Neuronal stem cell (in vitro differentiated cells): ENCODE measurements at regions not wholly inside any gene's neighbourhood (a gene's known extent, or its start where the extent isn't known, plus 50 kb on each side); places are given as distances from the start of the nearest gene placed in this dataset.

Source experiments
- DNase-seq: peaks from one replicate; pipeline ENCODE4 v3.0.0-alpha.2; 2013; ENCODE audit warnings: low spot score
- H2AFZ ChIP-seq: one replicate; pipeline ENCODE4 v1.6.1; 2013; ENCODE audit warnings: mild to moderate bottlenecking, low read length, inconsistent platforms
- H2AK5ac ChIP-seq: 2 replicates; pipeline ENCODE4 v1.6.1; 2013; ENCODE audit warnings: low read depth, mild to moderate bottlenecking, inconsistent platforms, low read length, moderate library complexity, mixed read lengths
- H2BK120ac ChIP-seq: 2 replicates; pipeline ENCODE4 v1.6.1; 2013; ENCODE audit warnings: low read depth, mild to moderate bottlenecking, inconsistent platforms, low read length, moderate library complexity, mixed read lengths
- H2BK12ac ChIP-seq: one replicate; pipeline ENCODE4 v1.6.1; 2013; ENCODE audit warnings: low read length, inconsistent platforms
- H2BK15ac ChIP-seq: 2 replicates; pipeline ENCODE4 v1.6.1; 2013; ENCODE audit warnings: mild to moderate bottlenecking, low read length, inconsistent platforms, mixed read lengths
- H2BK5ac ChIP-seq: one replicate; pipeline ENCODE4 v1.6.1; 2013; ENCODE audit warnings: inconsistent platforms, mild to moderate bottlenecking, low read length, moderate library complexity
- H3K14ac ChIP-seq: one replicate; pipeline ENCODE4 v1.6.1; 2013; ENCODE audit warnings: low read length, inconsistent platforms
- H3K18ac ChIP-seq: 2 replicates; pipeline ENCODE4 v1.6.1; 2013; ENCODE audit warnings: low read length, inconsistent platforms
- H3K23ac ChIP-seq: 2 replicates; pipeline ENCODE4 v1.6.1; 2013; ENCODE audit warnings: low read depth, mild to moderate bottlenecking, mixed read lengths, low read length, inconsistent platforms; ENCODE audit not compliant: poor library complexity
- H3K27ac ChIP-seq: replicated peaks from 3 replicates; pipeline ENCODE4 v1.5.1; 2013; ENCODE audit warnings: low read length, inconsistent platforms
- H3K27me3 ChIP-seq, 3 experiments: 2 replicates each; pipeline ENCODE4 v1.6.1; 2013; ENCODE audit warnings: low read length in 3 of 3, mild to moderate bottlenecking in 2 of 3, inconsistent platforms in 1 of 3, low read depth in 1 of 3, mixed read lengths in 1 of 3, moderate library complexity in 1 of 3; ENCODE audit not compliant: control insufficient read depth in 3 of 3, insufficient read depth in 3 of 3
- H3K36me3 ChIP-seq, 2 donors: replicated peaks in 1 of 2; 2 replicates each; pipeline ENCODE4 v1.6.1; 2013; ENCODE audit warnings: low read length in 2 of 2; ENCODE audit not compliant: control insufficient read depth in 2 of 2, insufficient read depth in 2 of 2
- H3K4ac ChIP-seq: 2 replicates; pipeline ENCODE4 v1.6.1; 2013; ENCODE audit warnings: inconsistent platforms, mild to moderate bottlenecking, low read length, moderate library complexity
- H3K4me1 ChIP-seq, 2 donors: 1 replicate in 1 of 2; 2 replicates in 1 of 2; pipeline ENCODE4 v1.6.1; 2013; ENCODE audit warnings: low read length in 2 of 2, low read depth in 1 of 2; ENCODE audit not compliant: control insufficient read depth in 2 of 2, insufficient read depth in 1 of 2
- H3K4me2 ChIP-seq: one replicate; pipeline ENCODE4 v1.6.1; 2013; ENCODE audit warnings: mild to moderate bottlenecking, low read length, inconsistent platforms; ENCODE audit not compliant: insufficient read depth, poor library complexity, severe bottlenecking
- H3K4me3 ChIP-seq, 2 donors: 2 replicates each; pipeline ENCODE4 v1.5.1; 2013; ENCODE audit warnings: low read length in 2 of 2, mild to moderate bottlenecking in 2 of 2, inconsistent platforms in 1 of 2, moderate library complexity in 1 of 2
- H3K79me1 ChIP-seq: one replicate; pipeline ENCODE4 v1.6.1; 2013; ENCODE audit warnings: low read depth, mild to moderate bottlenecking, inconsistent platforms, low read length, moderate library complexity
- H3K9ac ChIP-seq: one replicate; pipeline ENCODE4 v1.6.1; 2013; ENCODE audit warnings: mild to moderate bottlenecking, low read depth, low read length, inconsistent platforms; ENCODE audit not compliant: poor library complexity
- H3K9me3 ChIP-seq, 2 donors: replicated peaks in 1 of 2; 2 replicates each; pipeline versions ENCODE3 to v1.6.1; 2013; ENCODE audit warnings: low read length in 2 of 2, mild to moderate bottlenecking in 2 of 2, inconsistent platforms in 1 of 2, low read depth in 1 of 2, mixed read lengths in 1 of 2, moderate library complexity in 1 of 2; ENCODE audit not compliant: control insufficient read depth in 2 of 2, insufficient read depth in 1 of 2
- H4K8ac ChIP-seq: one replicate; pipeline ENCODE4 v1.6.1; 2013; ENCODE audit warnings: low read depth, mild to moderate bottlenecking, inconsistent platforms, low read length, moderate library complexity
- H4K91ac ChIP-seq: one replicate; pipeline ENCODE4 v1.6.1; 2013; ENCODE audit warnings: low read length, low read depth, mild to moderate bottlenecking, inconsistent platforms; ENCODE audit not compliant: poor library complexity
- WGBS, 2 donors: extraction: QIAGEN DNeasy Blood & Tissue Kit; methylation state at CpG; one replicate each; pipeline ENCODE4 v1.1.7; 2013; ENCODE audit warnings: missing lambda C conversion rate in 2 of 2, mixed read lengths in 1 of 2; ENCODE audit not compliant: insufficient read length in 2 of 2, insufficient replicate concordance in 1 of 2; ENCODE audit errors: extremely low coverage in 2 of 2; 5-methylcytosine and 5-hydroxymethylcytosine counted together

GRCh38 chr9:105050296-105050695 lies 122.3 kb upstream of the ABCA1 start:
- no peak for DNase-seq
- no peaks in the 10 kb centered on the region for H3K79me1 ChIP-seq
- no peak overlapping the region for H3K9ac ChIP-seq
- no peak overlapping the region for H3K4me3 ChIP-seq
- no peak overlapping the region for H2BK120ac ChIP-seq
- H3K4ac ChIP-seq, result no peak overlapping the region
- no peak overlapping the region for H4K91ac ChIP-seq
- H3K23ac ChIP-seq, result no peak overlapping the region
- no peak overlapping the region for H2BK15ac ChIP-seq
- H3K27ac ChIP-seq, result no peak overlapping the region
- H3K4me1 ChIP-seq, result peaks cover 0 to under 1% of the 10 kb centered on the region in 2 donors
- H2AK5ac ChIP-seq, result no peak overlapping the region
- H3K9me3 ChIP-seq, result peaks cover 0 to 3% of the 10 kb centered on the region in 2 donors
- H2BK12ac ChIP-seq, result no peak overlapping the region
- no peak overlapping the region for H4K8ac ChIP-seq
- WGBS, 2 donors, result no CpG with 5 or more reads among the region's 3 CpGs
- no peak overlapping the region for H3K18ac ChIP-seq
- no peak overlapping the region for H2AFZ ChIP-seq
- H2BK5ac ChIP-seq, result no peak overlapping the region
- no peaks in the 10 kb centered on the region for H3K27me3 ChIP-seq
- no peak overlapping the region for H3K4me2 ChIP-seq
- H3K36me3 ChIP-seq, result no peaks in the 10 kb centered on the region
- no peak overlapping the region for H3K14ac ChIP-seq

- no peaks in the 10 kb centered on the region for H3K4me1 ChIP-seq
- H4K91ac ChIP-seq, result no peak overlapping the region
- WGBS, 2 donors, result no CpG with 5 or more reads among the region's 8 CpGs
- H3K14ac ChIP-seq, result no peak overlapping the region
- no peaks in the 10 kb centered on the region for H3K27me3 ChIP-seq
- H2AK5ac ChIP-seq, result no peak overlapping the region
- H2AFZ ChIP-seq, result no peak overlapping the region
- H3K4me3 ChIP-seq, result no peak overlapping the region
- H3K18ac ChIP-seq, result no peak overlapping the region
- no peak overlapping the region for H3K9ac ChIP-seq
- DNase-seq, result no peak
- no peak overlapping the region for H3K4ac ChIP-seq
- H2BK5ac ChIP-seq, result no peak overlapping the region
- H2BK15ac ChIP-seq, result no peak overlapping the region
- no peaks in the 10 kb centered on the region for H3K36me3 ChIP-seq
- no peak overlapping the region for H4K8ac ChIP-seq
- peaks cover 0 to 3% of the 10 kb centered on the region in 2 donors for H3K9me3 ChIP-seq
- no peak overlapping the region for H3K4me2 ChIP-seq
- no peak overlapping the region for H2BK12ac ChIP-seq
- H3K27ac ChIP-seq, result no peak overlapping the region
- no peaks in the 10 kb centered on the region for H3K79me1 ChIP-seq
- no peak overlapping the region for H3K23ac ChIP-seq
- no peak overlapping the region for H2BK120ac ChIP-seq
These were observed 123.9 kb upstream of the ABCA1 start for GRCh38 chr9:105051897-105052296.

DNA sequence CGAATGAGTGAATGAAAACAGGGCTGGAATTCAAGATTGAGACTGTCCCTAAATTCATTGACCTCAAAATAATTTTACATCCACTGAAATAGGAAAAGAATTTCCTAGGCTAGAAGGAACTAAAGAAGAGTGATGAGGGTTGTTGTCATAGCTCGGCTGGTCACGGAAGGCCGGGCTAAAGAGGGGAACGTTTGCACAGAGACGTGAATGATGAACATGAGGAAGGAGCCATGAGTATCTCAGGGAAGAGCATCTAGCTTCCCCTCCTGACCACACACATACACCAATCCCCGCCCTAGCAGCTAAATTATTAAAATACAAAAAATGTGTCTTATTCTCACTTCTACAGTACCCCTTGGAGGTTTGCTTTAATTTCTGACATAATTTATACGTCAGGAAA lies 124.4 kb upstream of the ABCA1 start:
- H3K27ac ChIP-seq, result no peak overlapping the region

GRCh38 chr9:105053209-105053652 lies 125.3 kb upstream of the ABCA1 start:
- Histone ChIP-seq H3K27ac (no peak overlapping the region), H2BK120ac (no peak overlapping the region), H3K4me3 (no peak overlapping the region), H3K79me1 (no peaks in the 10 kb centered on the region), H2BK5ac (no peak overlapping the region), H2AFZ (no peak overlapping the region), H3K9me3 (peaks cover 0 to 3% of the 10 kb centered on the region in 2 donors), H3K4ac (no peak overlapping the region), H3K23ac (no peak overlapping the region), H4K91ac (no peak overlapping the region), H3K4me2 (no peak overlapping the region), H3K9ac (no peak overlapping the region), H2BK15ac (no peak overlapping the region), H3K36me3 (no peaks in the 10 kb centered on the region), H4K8ac (no peak overlapping the region), H2BK12ac (no peak overlapping the region), H3K27me3 (no peaks in the 10 kb centered on the region), H3K14ac (no peak overlapping the region), H3K4me1 (no peaks in the 10 kb centered on the region), H2AK5ac (no peak overlapping the region), H3K18ac (no peak overlapping the region)
- no CpG with 5 or more reads among the region's 4 CpGs for WGBS, 2 donors
- no peak for DNase-seq

More for the DNA sequence above, 124.4 kb upstream of the ABCA1 start:
- no peak overlapping the region for H3K4me3 ChIP-seq
- no peak overlapping the region for H3K14ac ChIP-seq
- H3K4ac ChIP-seq, result no peak overlapping the region
- H3K9me3 ChIP-seq, result peaks cover 0 to 3% of the 10 kb centered on the region in 2 donors
- WGBS, 2 donors, result no CpG with 5 or more reads among the region's 8 CpGs
- H3K79me1 ChIP-seq, result no peaks in the 10 kb centered on the region
- H2BK5ac ChIP-seq, result no peak overlapping the region
- no peaks in the 10 kb centered on the region for H3K36me3 ChIP-seq
- H3K4me1 ChIP-seq, result no peaks in the 10 kb centered on the region
- H2BK15ac ChIP-seq, result no peak overlapping the region
- no peaks in the 10 kb centered on the region for H3K27me3 ChIP-seq
- no peak overlapping the region for H3K23ac ChIP-seq
- no peak overlapping the region for H4K8ac ChIP-seq
- H3K4me2 ChIP-seq, result no peak overlapping the region
- H2AFZ ChIP-seq, result no peak overlapping the region
- no peak overlapping the region for H3K18ac ChIP-seq
- DNase-seq, result no peak
- H2BK120ac ChIP-seq, result no peak overlapping the region
- H3K9ac ChIP-seq, result no peak overlapping the region
- H4K91ac ChIP-seq, result no peak overlapping the region
- no peak overlapping the region for H2AK5ac ChIP-seq
- no peak overlapping the region for H2BK12ac ChIP-seq
